EL (cell line): ENCODE measurements at regions not wholly inside any gene's neighbourhood (a gene's known extent, or its start where the extent isn't known, plus 50 kb on each side); places are given as distances from the start of the nearest gene placed in this dataset.

ENCODE experiments used
- DNase-seq: peaks from one replicate; pipeline ENCODE4 v3.0.0-alpha.2; 2016

- DNase-seq = no peak
These were observed 163.5 kb upstream of the SOX11 start for GRCh38 chr2:5528706-5529105.

- DNase-seq = no peak
These were observed 162.0 kb upstream of the SOX11 start for GRCh38 chr2:5530011-5530696.

GRCh38 chr2:5535301-5535700 lies 156.9 kb upstream of the SOX11 start:
- no peak for DNase-seq

GRCh38 chr2:5537180-5537688 lies 154.9 kb upstream of the SOX11 start:
- no peak for DNase-seq

GRCh38 chr2:5538313-5538712 lies 153.9 kb upstream of the SOX11 start:
- DNase-seq = no peak

GRCh38 chr2:5538772-5539171 lies 153.4 kb upstream of the SOX11 start:
- no peak for DNase-seq

GRCh38 chr2:5539282-5540165 lies 152.7 kb upstream of the SOX11 start:
- no peak for DNase-seq

- DNase-seq = no peak
These were observed 151.3 kb upstream of the SOX11 start for GRCh38 chr2:5540856-5541255.

GRCh38 chr2:5544205-5544786 lies 147.9 kb upstream of the SOX11 start:
- no peak for DNase-seq

- no peak for DNase-seq
These were observed 146.0 kb upstream of the SOX11 start for GRCh38 chr2:5546181-5546580.

GRCh38 chr2:5548991-5549715 lies 143.0 kb upstream of the SOX11 start:
- no peak for DNase-seq

GRCh38 chr2:5549771-5550170 lies 142.4 kb upstream of the SOX11 start:
- DNase-seq = no peak

- DNase-seq = no peak
These were observed 136.5 kb upstream of the SOX11 start for GRCh38 chr2:5555636-5556035.

- DNase-seq = no peak
These were observed 131.2 kb upstream of the SOX11 start for GRCh38 chr2:5561006-5561405.

GRCh38 chr2:5562426-5562825 lies 129.8 kb upstream of the SOX11 start:
- no peak for DNase-seq

GRCh38 chr2:5562865-5563264 lies 129.3 kb upstream of the SOX11 start:
- no peak for DNase-seq

- no peak for DNase-seq
These were observed 128.8 kb upstream of the SOX11 start for GRCh38 chr2:5563411-5563810.

- no peak for DNase-seq
These were observed 122.9 kb upstream of the SOX11 start for GRCh38 chr2:5569256-5569655.

- DNase-seq = no peak
These were observed 116.2 kb upstream of the SOX11 start for GRCh38 chr2:5576015-5576414.

GRCh38 chr2:5587766-5588165 lies 104.4 kb upstream of the SOX11 start:
- DNase-seq = no peak

- no peak for DNase-seq
These were observed 103.6 kb upstream of the SOX11 start for GRCh38 chr2:5588601-5589000.

GRCh38 chr2:5589183-5589582 lies 103.0 kb upstream of the SOX11 start:
- DNase-seq = no peak

GRCh38 chr2:5590886-5591285 lies 101.3 kb upstream of the SOX11 start:
- DNase-seq = no peak
